ENCODE measurements at regions not wholly inside any gene's neighbourhood (a gene's known extent, or its start where the extent isn't known, plus 50 kb on each side); places are given as distances from the start of the nearest gene placed in this dataset.

GRCh38 chr21:34192646-34193285, 119.4 kb downstream of the MRPS6 start:
- TF ChIP-seq, protein P1, sequence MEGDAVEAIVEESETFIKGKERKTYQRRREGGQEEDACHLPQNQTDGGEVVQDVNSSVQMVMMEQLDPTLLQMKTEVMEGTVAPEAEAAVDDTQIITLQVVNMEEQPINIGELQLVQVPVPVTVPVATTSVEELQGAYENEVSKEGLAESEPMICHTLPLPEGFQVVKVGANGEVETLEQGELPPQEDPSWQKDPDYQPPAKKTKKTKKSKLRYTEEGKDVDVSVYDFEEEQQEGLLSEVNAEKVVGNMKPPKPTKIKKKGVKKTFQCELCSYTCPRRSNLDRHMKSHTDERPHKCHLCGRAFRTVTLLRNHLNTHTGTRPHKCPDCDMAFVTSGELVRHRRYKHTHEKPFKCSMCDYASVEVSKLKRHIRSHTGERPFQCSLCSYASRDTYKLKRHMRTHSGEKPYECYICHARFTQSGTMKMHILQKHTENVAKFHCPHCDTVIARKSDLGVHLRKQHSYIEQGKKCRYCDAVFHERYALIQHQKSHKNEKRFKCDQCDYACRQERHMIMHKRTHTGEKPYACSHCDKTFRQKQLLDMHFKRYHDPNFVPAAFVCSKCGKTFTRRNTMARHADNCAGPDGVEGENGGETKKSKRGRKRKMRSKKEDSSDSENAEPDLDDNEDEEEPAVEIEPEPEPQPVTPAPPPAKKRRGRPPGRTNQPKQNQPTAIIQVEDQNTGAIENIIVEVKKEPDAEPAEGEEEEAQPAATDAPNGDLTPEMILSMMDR (conservative IDR thresholded peaks at IDR 0.05; ENCODE audit: low read depth in 2 of 2), result no peak
- TF ChIP-seq, protein P2, sequence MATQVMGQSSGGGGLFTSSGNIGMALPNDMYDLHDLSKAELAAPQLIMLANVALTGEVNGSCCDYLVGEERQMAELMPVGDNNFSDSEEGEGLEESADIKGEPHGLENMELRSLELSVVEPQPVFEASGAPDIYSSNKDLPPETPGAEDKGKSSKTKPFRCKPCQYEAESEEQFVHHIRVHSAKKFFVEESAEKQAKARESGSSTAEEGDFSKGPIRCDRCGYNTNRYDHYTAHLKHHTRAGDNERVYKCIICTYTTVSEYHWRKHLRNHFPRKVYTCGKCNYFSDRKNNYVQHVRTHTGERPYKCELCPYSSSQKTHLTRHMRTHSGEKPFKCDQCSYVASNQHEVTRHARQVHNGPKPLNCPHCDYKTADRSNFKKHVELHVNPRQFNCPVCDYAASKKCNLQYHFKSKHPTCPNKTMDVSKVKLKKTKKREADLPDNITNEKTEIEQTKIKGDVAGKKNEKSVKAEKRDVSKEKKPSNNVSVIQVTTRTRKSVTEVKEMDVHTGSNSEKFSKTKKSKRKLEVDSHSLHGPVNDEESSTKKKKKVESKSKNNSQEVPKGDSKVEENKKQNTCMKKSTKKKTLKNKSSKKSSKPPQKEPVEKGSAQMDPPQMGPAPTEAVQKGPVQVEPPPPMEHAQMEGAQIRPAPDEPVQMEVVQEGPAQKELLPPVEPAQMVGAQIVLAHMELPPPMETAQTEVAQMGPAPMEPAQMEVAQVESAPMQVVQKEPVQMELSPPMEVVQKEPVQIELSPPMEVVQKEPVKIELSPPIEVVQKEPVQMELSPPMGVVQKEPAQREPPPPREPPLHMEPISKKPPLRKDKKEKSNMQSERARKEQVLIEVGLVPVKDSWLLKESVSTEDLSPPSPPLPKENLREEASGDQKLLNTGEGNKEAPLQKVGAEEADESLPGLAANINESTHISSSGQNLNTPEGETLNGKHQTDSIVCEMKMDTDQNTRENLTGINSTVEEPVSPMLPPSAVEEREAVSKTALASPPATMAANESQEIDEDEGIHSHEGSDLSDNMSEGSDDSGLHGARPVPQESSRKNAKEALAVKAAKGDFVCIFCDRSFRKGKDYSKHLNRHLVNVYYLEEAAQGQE (IDR thresholded peaks at IDR 0.05; ENCODE audit: unreplicated experiment), result no peak
- no peak for TF ChIP-seq EZH2 (IDR thresholded peaks at IDR 0.05; ENCODE audit: low read depth, unreplicated experiment)
- no peak for TF ChIP-seq POLR2AphosphoS5 (IDR thresholded peaks at IDR 0.05; ENCODE audit: low read depth)
- TF ChIP-seq EZH2phosphoT487 (IDR thresholded peaks at IDR 0.05; ENCODE audit: unreplicated experiment), result no peak
- TF ChIP-seq CREB1 (CRISPR knock-in tag; IDR thresholded peaks at IDR 0.05; ENCODE audit: low read depth), result no peak
- no peak for TF ChIP-seq JUNB (IDR thresholded peaks at IDR 0.05; ENCODE audit: unreplicated experiment)

All from GM23338 (cell line).